ENCODE measurements at regions not wholly inside any gene's neighbourhood (a gene's known extent, or its start where the extent isn't known, plus 50 kb on each side); places are given as distances from the start of the nearest gene placed in this dataset.

DNA sequence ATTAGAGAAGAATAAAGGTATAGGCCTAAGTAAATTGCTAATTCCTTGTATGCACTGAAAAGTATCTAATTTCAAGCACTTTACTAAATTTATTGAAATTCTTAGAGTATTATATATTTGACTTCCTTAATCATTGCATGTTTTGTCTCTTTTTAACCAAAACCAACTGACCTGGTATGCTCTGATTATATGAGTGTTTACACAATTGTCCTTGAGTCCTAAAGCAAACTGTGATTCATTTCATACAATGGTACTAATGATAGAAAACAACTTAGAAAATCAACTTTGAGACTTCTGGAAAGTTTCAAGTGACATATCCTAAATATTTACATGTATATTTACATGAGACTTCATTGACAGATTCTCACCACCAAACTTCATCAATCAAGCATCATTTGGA, 1177.1 kb downstream of the ADGRL3 start (continued):
- TF ChIP-seq EZH2 (IDR thresholded peaks at IDR 0.05; ENCODE audit: low read depth, unreplicated experiment) (no peak), JUNB (IDR thresholded peaks at IDR 0.05; ENCODE audit: unreplicated experiment) (no peak), POLR2AphosphoS5 (IDR thresholded peaks at IDR 0.05; ENCODE audit: low read depth) (no peak), ZNF331 (CRISPR knock-in tag; IDR thresholded peaks at IDR 0.05; ENCODE audit: low read depth) (no peak), ZNF114 (CRISPR knock-in tag; IDR thresholded peaks at IDR 0.05) (no peak)
- TF ChIP-seq, protein P1, sequence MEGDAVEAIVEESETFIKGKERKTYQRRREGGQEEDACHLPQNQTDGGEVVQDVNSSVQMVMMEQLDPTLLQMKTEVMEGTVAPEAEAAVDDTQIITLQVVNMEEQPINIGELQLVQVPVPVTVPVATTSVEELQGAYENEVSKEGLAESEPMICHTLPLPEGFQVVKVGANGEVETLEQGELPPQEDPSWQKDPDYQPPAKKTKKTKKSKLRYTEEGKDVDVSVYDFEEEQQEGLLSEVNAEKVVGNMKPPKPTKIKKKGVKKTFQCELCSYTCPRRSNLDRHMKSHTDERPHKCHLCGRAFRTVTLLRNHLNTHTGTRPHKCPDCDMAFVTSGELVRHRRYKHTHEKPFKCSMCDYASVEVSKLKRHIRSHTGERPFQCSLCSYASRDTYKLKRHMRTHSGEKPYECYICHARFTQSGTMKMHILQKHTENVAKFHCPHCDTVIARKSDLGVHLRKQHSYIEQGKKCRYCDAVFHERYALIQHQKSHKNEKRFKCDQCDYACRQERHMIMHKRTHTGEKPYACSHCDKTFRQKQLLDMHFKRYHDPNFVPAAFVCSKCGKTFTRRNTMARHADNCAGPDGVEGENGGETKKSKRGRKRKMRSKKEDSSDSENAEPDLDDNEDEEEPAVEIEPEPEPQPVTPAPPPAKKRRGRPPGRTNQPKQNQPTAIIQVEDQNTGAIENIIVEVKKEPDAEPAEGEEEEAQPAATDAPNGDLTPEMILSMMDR (conservative IDR thresholded peaks at IDR 0.05; ENCODE audit: low read depth in 2 of 2): no peak

DNA sequence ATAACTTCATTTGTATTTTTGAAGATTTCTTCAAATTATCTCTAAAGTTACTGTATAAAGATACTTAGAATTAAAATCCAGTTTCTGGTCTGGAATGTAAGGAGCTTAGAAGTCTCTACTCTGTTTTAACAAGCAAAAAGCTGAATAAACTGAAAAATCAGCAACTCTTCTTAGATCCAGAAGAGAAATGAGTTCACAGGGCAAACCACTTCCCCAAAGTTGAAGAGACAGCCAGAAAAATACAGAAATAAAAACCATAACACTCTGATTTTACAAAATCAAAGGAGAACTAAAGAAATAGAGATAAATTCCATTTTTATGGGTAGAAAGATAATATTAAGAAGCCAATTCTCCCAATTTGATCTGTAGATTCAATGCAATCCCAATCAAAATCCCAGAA, 1166.8 kb downstream of the ADGRL3 start:
- no peak overlapping the region for H3K4me2 ChIP-seq
- no peak overlapping the region for H3K27ac ChIP-seq (ENCODE audit: low read depth)
- no peak for ATAC-seq
- no peaks in the 10 kb centered on the region for H3K79me2 ChIP-seq (replicated peaks; ENCODE audit: insufficient read depth)
- H3K27me3 ChIP-seq (ENCODE audit: insufficient read depth): no peaks in the 10 kb centered on the region
- Mint-ChIP-seq H3K27me3 (ENCODE audit: insufficient read depth, low read depth, poor library complexity) (no peaks in the 10 kb centered on the region), H3K27ac (no peak overlapping the region), H3K4me1 (no peaks in the 10 kb centered on the region), H3K4me3 (no peak overlapping the region), H3K36me3 (ENCODE audit: low read depth) (no peaks in the 10 kb centered on the region), H3K9me3 (no peaks in the 10 kb centered on the region)
- H3K4me1 ChIP-seq (ENCODE audit: insufficient read depth): no peaks in the 10 kb centered on the region
- H3K36me3 ChIP-seq (ENCODE audit: insufficient read depth): no peaks in the 10 kb centered on the region
- no peaks in the 10 kb centered on the region for H3F3A ChIP-seq (replicated peaks; ENCODE audit: low read depth)
- H2AFZ ChIP-seq: no peak overlapping the region
- no peak overlapping the region for H3K4me3 ChIP-seq
- H4K20me1 ChIP-seq (replicated peaks; ENCODE audit: insufficient read depth): no peaks in the 10 kb centered on the region
- DNase-seq (ENCODE audit: low spot score): no peak
- peaks cover 4% of the 10 kb centered on the region; the same call in 1 of the 2 replicates for H3K9me2 ChIP-seq (ENCODE audit: insufficient read depth)
- TF ChIP-seq STAT1 (IDR thresholded peaks at IDR 0.05; ENCODE audit: unreplicated experiment) (no peak), ZNF462 (CRISPR knock-in tag; IDR thresholded peaks at IDR 0.05) (no peak), REST (IDR thresholded peaks at IDR 0.05; ENCODE audit: unreplicated experiment) (no peak), ETS1 (IDR thresholded peaks at IDR 0.05) (no peak), JUNB (IDR thresholded peaks at IDR 0.05; ENCODE audit: unreplicated experiment) (no peak), EZH2 (IDR thresholded peaks at IDR 0.05; ENCODE audit: low read depth, unreplicated experiment) (no peak), ZNF114 (CRISPR knock-in tag; IDR thresholded peaks at IDR 0.05) (no peak), POLR2AphosphoS5 (IDR thresholded peaks at IDR 0.05; ENCODE audit: low read depth) (no peak)
- TF ChIP-seq, protein P1 (conservative IDR thresholded peaks at IDR 0.05; ENCODE audit: low read depth in 2 of 2): no peak
